ENCODE measurements at regions not wholly inside any gene's neighbourhood (a gene's known extent, or its start where the extent isn't known, plus 50 kb on each side); places are given as distances from the start of the nearest gene placed in this dataset.
"Not testable (repeated sequence)": the region's sequence is repeated elsewhere in the genome, so short reads cannot be mapped to it uniquely, and the experiment has no call there.

GRCh38 chr3:148532774-148533173 lies 164.9 kb upstream of the AGTR1 start:
- no peak for DNase-seq

- DNase-seq, result no peak
These were observed 163.4 kb upstream of the AGTR1 start for GRCh38 chr3:148534089-148534988.

DNA sequence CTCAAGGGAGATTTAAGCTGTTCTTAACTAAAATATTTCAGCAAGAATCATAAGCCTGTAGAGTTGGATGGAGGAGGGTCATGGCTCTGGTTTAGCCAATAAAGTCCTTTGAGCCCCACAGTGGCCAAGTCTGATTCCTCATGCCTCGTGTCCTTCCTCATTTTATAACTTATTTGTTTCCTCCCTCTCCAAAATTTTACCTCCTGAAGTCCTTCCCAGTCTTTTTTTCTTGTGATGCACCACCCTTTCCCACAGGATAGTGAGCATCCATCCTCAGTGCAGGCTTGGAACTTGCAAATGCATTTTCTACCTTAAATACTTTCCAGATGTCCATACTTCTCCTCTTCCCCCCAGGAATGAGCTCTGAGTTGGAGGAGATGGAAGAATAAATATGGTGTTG lies 162.7 kb upstream of the AGTR1 start:
- no peak for DNase-seq

DNA sequence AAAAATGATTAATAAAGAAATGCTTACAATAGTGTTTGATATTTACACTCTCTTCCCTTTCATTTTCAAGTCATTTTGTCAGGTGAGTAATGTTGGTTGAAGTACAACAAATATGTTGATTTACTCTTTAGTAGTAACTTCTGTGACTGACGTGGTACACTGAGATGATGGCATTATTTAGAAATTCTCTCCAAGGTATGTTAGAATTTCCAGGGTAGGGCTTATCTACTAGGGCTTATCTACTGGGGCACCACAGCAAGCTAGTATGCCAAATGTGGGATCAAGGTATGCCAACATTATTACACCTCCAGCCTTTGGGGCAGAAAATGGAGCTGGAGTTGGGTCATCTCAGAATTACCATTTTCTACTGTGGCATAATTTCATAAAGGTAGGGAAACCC lies 157.4 kb upstream of the AGTR1 start:
- DNase-seq, result no peak

DNA sequence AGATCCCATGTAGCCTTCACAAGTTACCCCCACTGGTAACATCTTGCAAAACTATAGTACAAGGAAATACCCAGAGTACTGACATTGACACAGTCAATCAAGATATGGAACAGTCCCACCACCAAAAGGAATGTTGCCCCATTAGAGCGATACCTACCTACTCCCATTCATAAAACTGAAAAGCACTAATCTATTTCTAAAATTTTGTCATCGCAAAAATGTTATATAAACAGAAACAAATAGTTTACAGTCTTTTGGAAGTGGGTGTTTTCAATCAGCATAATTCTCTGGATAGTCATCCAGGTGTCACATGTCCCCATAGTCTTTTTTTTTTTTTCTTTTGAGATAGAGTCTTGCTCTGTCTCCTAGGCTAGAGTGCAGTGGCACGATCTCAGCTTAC lies 156.9 kb upstream of the AGTR1 start:
- no peak for DNase-seq

- no peak for DNase-seq
These were observed 150.7 kb upstream of the AGTR1 start for GRCh38 chr3:148546959-148547358.

DNA sequence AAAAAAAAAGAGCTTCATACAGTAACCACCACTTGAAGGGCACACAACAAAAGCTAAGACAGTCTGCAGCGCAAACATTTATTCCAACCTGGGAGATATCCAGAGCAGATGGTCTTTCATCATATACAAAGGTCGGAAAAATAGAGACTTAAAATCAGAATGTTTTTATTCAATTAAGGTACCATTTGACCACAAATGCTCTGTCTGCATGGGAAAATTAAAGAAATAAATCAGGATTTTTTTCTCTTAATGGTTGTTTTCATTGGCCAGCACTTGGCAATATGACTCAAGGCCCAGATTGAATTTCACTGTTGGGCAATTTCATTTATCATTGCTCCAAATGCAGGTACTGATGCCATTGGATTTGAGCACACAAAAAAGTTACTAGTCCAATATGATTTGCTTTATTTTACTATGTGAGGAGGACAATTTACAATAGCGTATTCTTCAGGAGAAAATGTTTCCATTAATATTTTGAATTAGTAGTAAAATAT lies 145.9 kb upstream of the AGTR1 start:
- no peak for DNase-seq

- DNase-seq, result no peak
These were observed 143.3 kb upstream of the AGTR1 start for GRCh38 chr3:148554367-148554766.

GRCh38 chr3:148556664-148557063 lies 141.0 kb upstream of the AGTR1 start:
- no peak for DNase-seq

GRCh38 chr3:148577579-148577978 lies 120.1 kb upstream of the AGTR1 start:
- DNase-seq, result not testable (repeated sequence)

GRCh38 chr3:148582126-148582525 lies 115.6 kb upstream of the AGTR1 start:
- DNase-seq, result no peak

DNA sequence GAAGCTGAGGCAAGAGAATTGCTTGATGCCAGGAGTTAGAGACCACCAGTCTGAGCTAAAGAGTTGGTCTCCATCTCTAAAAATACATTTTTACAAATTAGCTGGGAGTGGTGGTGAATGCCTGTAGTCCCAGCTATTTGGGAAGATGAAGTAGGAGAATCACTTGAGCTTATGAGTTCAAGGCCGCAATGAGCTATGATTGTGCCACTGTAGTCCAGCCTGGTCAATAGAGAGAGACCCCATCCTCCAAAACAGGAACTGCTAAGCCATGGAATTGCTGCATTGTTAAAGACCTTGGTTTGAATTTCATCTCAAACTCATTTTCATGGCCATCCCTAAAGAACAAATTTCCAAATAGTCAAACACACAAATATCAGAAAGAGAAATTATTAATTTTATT lies 113.9 kb upstream of the AGTR1 start:
- no peak for DNase-seq

DNA sequence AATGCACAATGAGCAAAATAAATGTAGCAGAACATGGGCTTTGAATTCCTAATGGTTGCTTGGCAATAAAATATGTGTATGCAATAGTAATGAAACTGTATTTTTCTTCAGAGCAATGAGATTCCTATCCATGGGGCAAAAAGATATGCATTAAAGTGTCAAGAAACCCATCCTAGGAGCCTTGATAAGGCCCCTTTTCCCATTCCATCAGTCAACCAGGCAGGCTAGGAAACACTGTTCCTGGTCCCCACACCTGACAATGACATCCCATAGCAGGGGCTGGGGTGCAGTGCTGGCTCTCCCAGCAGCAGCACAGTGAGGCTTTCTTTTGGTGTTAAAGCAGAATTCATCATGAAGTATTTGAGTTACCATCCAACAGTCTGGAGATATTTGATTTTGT lies 113.3 kb upstream of the AGTR1 start:
- no peak for DNase-seq

- DNase-seq, result no peak
These were observed 111.9 kb upstream of the AGTR1 start for GRCh38 chr3:148585671-148586379.

DNA sequence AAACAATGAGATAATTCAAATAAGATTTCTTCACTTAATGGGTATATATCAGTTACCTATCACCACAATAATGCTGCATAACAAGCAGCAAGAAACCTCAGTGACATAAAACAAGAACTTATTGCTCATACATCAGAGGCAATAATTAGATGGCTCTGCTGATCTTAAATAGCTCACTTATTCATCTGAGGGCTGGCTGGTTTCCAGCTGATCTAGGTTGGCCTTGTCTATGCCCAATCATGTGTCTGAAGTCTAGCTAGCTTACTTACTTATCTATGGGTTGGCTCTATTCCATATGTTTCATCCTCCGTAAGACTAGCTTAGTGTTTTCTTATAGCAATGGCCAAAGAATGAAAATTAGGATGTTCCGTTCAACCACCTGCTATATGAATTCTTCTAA lies 109.4 kb upstream of the AGTR1 start:
- DNase-seq, result no peak

- no peak for DNase-seq
These were observed 106.2 kb upstream of the AGTR1 start for GRCh38 chr3:148591525-148591924.

DNA sequence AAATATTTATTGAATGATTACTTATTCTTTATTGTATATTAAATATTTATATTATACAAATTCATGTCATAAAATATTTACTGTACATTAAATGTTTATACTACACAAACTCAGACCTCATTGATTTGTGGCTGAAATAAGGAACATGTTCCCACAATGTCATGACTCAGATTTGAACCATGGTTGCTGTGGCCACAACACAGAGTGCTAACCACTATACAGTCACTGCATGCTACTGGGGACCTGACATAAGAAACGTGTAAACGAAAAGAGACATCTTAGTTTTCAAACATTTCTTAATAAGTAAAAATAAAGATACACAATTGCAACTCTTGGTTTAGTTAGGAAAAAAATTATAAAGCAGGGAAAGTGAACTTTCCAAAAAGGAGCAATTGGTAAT lies 99.1 kb upstream of the AGTR1 start:
- no peak for DNase-seq

- DNase-seq, result no peak
These were observed 98.2 kb upstream of the AGTR1 start for GRCh38 chr3:148599481-148599880.

DNA sequence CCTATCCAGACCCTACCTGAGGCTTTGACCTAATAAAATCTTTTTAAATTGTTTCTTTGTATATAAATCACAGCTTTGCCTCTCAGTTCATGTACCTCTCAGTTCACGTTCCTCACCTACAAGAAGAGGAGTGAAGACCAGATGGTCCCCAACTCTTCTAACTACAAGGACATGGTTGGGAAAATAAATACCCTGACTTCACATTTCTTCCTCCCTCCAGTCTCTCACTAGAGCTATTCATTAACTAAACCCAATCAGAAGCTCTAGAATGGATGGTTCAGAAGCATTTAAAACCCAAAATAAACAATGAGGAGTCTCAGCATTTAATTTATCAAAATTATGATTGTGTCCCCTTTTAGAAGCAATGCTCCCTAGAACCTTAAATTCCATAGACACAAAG lies 97.3 kb upstream of the AGTR1 start:
- DNase-seq, result no peak

- DNase-seq, result no peak
These were observed 96.6 kb upstream of the AGTR1 start for GRCh38 chr3:148600902-148601765.

- DNase-seq, result no peak
These were observed 95.7 kb upstream of the AGTR1 start for GRCh38 chr3:148601766-148602685.
